SJSA1 (cell line): ENCODE measurements at regions not wholly inside any gene's neighbourhood (a gene's known extent, or its start where the extent isn't known, plus 50 kb on each side); places are given as distances from the start of the nearest gene placed in this dataset.

Experiments
- DNase-seq, 2 experiments: peaks; one replicate each; pipeline ENCODE4 v3.0.0-alpha.2; 2015 to 2020; ENCODE audit warnings: low spot score in 2 of 2, low read depth in 1 of 2
- H3K27ac ChIP-seq: fragments of 250-450 bp; sonication (Bioruptor Pico); 2 replicates; pipeline ENCODE4 v1.5.1; 2020; ENCODE audit warnings: mild to moderate bottlenecking, moderate library complexity
- H3K27me3 ChIP-seq: fragments of 250-450 bp; sonication (Bioruptor Pico); replicated peaks from 2 replicates; pipeline ENCODE4 v1.5.1; 2020; ENCODE audit warnings: mild to moderate bottlenecking, moderate library complexity
- H3K36me3 ChIP-seq: fragments of 250-450 bp; sonication (Bioruptor Pico); 2 replicates; pipeline ENCODE4 v1.5.1; 2020; ENCODE audit warnings: mild to moderate bottlenecking
- H3K4me1 ChIP-seq: fragments of 250-450 bp; sonication (Bioruptor Pico); replicated peaks from 2 replicates; pipeline ENCODE4 v1.6.1; 2021; ENCODE audit warnings: mild to moderate bottlenecking
- H3K4me3 ChIP-seq: fragments of 250-450 bp; sonication (Bioruptor Pico); 2 replicates; pipeline ENCODE4 v1.5.1; 2020; ENCODE audit warnings: mild to moderate bottlenecking
- H3K9me3 ChIP-seq: fragments of 250-450 bp; sonication (Bioruptor Pico); replicated peaks from 2 replicates; pipeline ENCODE4 v1.5.1; 2020; ENCODE audit warnings: mild to moderate bottlenecking

DNA sequence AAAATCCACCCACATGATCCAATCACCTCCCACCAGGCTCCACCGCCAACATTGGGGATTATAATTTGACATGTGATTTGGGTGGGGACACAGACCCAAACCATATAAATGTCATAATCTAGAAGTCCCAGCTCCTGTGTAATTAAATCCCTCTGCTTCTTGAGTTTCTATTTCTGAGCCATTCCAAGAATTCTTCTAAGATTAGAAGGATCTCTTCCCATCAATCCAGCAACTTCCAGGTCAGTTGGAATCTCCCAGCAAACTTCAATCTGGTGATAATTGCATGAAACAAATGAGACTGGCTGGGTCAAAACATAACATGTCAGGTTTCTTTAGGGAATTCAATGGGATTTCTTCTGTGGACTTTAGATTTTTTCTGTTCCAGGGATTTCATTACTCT, 127.8 kb upstream of the CDH5 start:
- DNase-seq, result no peak
- H3K27me3 ChIP-seq, result no peaks in the 10 kb centered on the region
- no peaks in the 10 kb centered on the region for H3K4me1 ChIP-seq
- peaks cover 6% of the 10 kb centered on the region; the same call in 1 of the 2 replicates for H3K9me3 ChIP-seq
- H3K36me3 ChIP-seq, result no peaks in the 10 kb centered on the region
- H3K4me3 ChIP-seq, result no peak overlapping the region
- no peak overlapping the region for H3K27ac ChIP-seq

DNA sequence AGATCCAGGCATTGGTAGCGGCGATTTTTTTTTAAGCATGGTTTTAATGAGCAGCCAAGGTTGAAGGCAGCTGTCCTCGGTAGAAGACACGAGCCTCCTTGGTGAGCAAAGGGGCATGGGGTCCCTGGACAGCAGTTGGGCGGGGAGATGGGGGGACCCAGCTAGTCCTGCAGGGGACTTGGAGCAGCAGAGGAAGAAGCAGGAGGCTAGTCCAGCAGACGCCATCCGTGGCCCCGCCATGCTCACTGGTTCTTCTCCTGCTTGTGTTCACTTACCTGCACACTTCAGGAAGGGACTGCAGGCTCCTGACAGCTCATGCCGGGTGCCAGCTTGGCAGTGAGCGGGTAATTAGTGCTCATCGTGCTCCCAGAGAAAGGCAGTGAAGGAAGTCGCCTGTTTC, 130.2 kb upstream of the CDH5 start:
- H3K4me3 ChIP-seq, result no peak overlapping the region
- no peaks in the 10 kb centered on the region for H3K27me3 ChIP-seq
- H3K9me3 ChIP-seq, result peaks cover 6% of the 10 kb centered on the region; the same call in 1 of the 2 replicates
- no peak overlapping the region for H3K27ac ChIP-seq
- no peaks in the 10 kb centered on the region for H3K36me3 ChIP-seq
- no peaks in the 10 kb centered on the region for H3K4me1 ChIP-seq
- DNase-seq, result no peak

DNA sequence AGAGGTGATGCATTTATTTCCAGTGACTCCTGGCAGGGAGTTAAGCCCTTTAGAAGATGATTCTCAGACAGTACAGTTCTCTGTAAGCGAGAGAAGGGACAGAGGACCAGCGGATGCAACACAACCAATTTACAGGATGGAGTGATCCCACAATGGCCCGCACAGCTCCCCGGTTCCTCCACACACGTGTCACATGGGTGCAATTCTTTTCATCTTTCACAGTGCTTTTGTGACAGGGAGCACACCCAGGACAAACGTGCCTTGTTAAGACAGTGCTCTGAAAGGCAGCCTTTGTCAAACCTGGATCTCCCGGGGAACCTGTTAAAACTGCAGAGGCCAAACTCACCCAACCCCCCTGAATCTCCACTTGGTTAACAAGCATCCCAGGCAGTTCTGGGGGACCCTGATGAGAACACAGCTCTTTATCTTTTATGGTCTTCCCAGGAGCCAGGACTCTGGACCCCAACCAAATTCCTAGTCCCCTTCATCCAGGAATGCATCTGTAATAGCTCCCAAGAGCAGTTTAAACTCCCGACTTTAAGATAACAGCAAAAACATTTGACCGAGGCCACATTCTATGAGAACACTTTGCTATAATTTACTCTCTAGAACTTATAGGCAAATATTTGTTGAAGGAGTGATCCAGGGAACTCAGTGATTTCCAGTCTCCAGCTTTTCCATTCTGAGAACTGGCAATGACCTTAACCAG, 134.9 kb upstream of the CDH5 start:
- H3K27ac ChIP-seq, result no peak overlapping the region
- H3K27me3 ChIP-seq, result no peaks in the 10 kb centered on the region
- no peak for DNase-seq
- no peaks in the 10 kb centered on the region for H3K9me3 ChIP-seq
- H3K4me1 ChIP-seq, result peaks cover 7% of the 10 kb centered on the region
- no peak overlapping the region for H3K4me3 ChIP-seq
- H3K36me3 ChIP-seq, result no peaks in the 10 kb centered on the region

DNA sequence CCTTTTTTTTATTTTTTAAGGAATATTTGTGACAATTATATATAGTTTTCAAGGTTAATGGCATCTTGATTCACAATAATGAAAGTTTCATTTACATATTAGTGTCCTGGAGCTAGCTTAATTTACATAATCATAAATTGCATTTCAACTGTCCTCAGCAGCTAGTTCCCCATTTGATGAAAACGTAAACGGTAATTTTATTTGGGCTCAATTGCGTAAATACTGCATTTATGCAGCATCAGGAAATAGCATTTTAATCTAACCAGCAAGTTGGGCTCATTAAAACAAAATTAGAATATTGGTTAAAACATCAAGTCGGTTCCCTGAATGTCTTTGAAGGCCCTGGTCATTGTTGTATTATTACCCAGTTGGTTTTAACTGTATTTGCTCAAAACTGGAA, 136.8 kb upstream of the CDH5 start:
- no peak for DNase-seq
- Histone ChIP-seq H3K27ac (no peak overlapping the region), H3K4me1 (peaks cover 7% of the 10 kb centered on the region), H3K27me3 (no peaks in the 10 kb centered on the region), H3K4me3 (no peak overlapping the region), H3K9me3 (no peaks in the 10 kb centered on the region), H3K36me3 (no peaks in the 10 kb centered on the region)

DNA sequence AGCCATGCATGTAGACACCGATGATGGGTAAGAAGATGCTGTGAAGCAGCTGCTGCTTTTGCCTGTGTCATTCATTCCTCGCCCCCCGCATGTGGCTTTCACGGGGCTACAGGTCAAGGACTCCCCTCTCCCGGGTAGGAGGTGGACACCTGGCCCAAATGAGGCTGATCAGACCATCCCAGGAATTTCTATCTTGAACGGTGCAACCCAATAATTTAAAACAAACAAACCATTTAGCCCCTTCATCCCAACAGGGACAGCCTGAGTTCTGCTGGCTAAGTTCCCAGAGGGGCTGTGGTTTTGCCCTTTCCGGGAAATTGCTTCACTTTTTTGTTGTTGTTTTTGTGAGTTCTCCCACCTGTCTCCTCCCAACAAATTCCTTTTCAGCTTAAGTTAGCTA, 137.7 kb upstream of the CDH5 start:
- Histone ChIP-seq H3K4me3 (no peak overlapping the region), H3K9me3 (no peaks in the 10 kb centered on the region), H3K27me3 (no peaks in the 10 kb centered on the region), H3K36me3 (no peaks in the 10 kb centered on the region), H3K27ac (no peak overlapping the region), H3K4me1 (peaks cover 7% of the 10 kb centered on the region)
- no peak for DNase-seq

DNA sequence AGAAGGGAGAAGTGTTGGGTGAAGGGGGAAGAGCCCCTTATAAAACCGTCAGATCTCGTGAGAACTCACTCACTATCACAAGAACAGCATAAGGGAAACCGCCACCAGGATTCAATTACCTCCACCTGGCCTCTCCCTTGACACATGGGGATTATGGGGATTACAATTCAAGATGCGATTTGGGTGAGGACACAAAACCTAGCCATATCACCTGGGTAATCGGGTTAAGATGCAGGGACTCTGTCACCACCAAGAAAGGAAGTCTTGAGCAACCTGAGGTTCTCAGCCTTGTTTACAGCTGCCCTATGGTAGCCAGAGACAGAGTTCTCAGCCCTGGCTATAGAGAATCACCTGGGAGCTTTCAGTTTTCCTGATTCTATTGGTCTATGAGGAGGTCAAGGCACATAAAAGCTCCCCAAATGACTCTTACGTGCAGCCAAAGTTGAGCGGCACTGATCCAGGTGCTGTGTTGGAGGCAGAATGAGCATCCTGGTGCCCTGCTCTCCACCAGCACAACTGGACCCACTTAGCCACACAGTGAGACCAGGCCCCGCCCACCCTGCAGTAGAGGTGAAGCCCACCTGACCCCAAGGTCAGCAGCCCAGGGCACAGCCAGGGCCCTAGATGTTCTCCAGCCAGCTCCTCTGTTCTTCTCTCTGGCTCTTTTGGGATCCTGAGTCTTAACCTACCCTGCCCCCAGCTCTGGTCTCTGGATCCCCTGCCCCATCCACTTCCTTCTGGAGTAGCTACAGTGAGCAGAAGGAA, 138.5 kb upstream of the CDH5 start:
- Histone ChIP-seq H3K27ac (no peak overlapping the region), H3K4me1 (peaks cover 7% of the 10 kb centered on the region), H3K36me3 (no peaks in the 10 kb centered on the region), H3K9me3 (no peaks in the 10 kb centered on the region), H3K4me3 (no peak overlapping the region), H3K27me3 (no peaks in the 10 kb centered on the region)
- no peak for DNase-seq

DNA sequence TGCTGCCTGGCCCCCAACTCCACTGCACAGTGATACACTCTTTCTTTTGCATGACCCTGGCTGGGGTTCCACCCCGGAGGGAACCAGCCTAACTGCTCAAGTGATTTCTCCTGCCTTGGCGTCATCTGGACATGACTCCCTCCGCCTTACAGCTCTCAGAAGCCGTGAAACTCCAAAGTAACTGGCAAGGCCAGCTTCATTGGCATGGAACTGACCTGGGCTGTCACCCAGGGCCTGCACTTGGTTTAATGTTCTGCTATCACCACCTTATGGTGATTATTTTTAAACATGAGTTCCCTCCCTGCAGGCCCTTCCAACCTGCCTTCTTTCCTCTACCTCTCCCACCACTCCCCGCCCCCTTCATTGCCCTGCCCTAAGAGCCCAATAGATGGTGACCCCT, 139.7 kb upstream of the CDH5 start:
- Histone ChIP-seq H3K27me3 (no peaks in the 10 kb centered on the region), H3K27ac (no peak overlapping the region), H3K4me1 (peaks cover 7% of the 10 kb centered on the region), H3K4me3 (no peak overlapping the region), H3K9me3 (no peaks in the 10 kb centered on the region), H3K36me3 (no peaks in the 10 kb centered on the region)
- no peak for DNase-seq

DNA sequence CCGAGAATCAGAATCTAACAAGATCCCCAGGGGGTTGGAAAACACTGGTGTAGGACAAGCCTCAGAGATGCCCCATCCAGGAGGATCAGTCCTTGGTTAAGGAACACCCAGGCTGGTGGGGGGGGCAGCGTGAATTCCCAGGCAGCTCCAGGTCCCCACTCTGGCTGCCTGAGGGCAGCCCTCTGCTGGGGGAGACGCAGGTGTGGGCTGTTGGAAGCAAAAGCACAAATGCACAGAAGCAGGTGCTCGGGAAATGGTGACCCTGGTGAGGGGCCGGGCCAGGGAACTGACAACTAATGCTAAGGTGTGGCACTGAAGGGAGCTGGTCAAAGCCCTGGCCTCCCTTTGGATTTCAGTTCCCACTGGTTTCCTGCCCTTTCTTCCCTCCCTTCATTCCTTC, 140.8 kb upstream of the CDH5 start:
- H3K4me3 ChIP-seq, result no peak overlapping the region

DNA sequence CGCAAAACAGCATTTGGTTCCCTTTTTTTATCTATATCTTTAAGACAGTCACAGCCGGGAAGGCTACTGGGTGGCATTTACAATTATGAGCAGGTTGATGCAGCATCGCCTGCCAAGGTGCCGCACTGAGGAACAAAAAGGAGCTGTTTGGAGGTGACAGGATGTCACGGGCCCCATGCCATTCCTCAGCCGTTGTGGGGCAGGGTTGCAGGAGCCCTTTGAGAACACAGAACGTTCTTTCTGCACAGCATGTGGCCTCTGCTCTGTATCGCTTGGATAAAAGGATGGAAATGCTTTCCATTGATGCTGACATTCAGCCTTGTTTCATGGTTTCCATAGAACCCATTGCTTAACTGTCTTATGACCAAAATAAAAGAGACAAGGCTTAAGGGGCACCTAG, 141.9 kb upstream of the CDH5 start:
- no peak overlapping the region for H3K27ac ChIP-seq

More for the DNA sequence above, 140.8 kb upstream of the CDH5 start:
- no peaks in the 10 kb centered on the region for H3K36me3 ChIP-seq
- DNase-seq, result no peak
- no peaks in the 10 kb centered on the region for H3K27me3 ChIP-seq
- no peak overlapping the region for H3K27ac ChIP-seq
- H3K9me3 ChIP-seq, result no peaks in the 10 kb centered on the region
- peaks cover 7% of the 10 kb centered on the region for H3K4me1 ChIP-seq

DNA sequence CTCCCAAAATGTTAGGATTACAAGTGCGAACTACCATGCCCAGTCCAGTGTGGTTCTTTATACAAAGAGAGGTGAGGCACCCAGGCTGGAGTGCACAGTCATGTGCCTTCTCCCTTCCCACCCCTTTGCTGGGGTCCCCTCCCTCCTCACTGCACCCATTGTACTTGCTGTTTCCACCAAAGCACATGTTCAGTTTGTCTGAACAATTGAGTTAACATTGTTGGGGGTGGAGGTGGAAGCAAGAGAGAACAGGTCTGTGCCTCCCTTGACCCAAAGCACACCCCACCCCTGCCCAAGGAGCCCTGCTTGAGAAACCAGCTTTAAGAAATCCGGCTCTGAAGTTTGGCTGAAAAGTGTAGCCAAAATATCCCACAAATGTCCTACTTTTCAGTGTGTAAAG, 142.3 kb upstream of the CDH5 start:
- Histone ChIP-seq H3K9me3 (no peaks in the 10 kb centered on the region), H3K4me1 (peaks cover 6% of the 10 kb centered on the region), H3K36me3 (no peaks in the 10 kb centered on the region), H3K27ac (no peak overlapping the region), H3K27me3 (no peaks in the 10 kb centered on the region), H3K4me3 (no peak overlapping the region)
- DNase-seq, result no peak

More for the DNA sequence above, 141.9 kb upstream of the CDH5 start:
- no peaks in the 10 kb centered on the region for H3K36me3 ChIP-seq
- peaks cover 7% of the 10 kb centered on the region for H3K4me1 ChIP-seq
- H3K4me3 ChIP-seq, result no peak overlapping the region
- H3K27me3 ChIP-seq, result no peaks in the 10 kb centered on the region
- H3K9me3 ChIP-seq, result no peaks in the 10 kb centered on the region
- DNase-seq, result no peak

DNA sequence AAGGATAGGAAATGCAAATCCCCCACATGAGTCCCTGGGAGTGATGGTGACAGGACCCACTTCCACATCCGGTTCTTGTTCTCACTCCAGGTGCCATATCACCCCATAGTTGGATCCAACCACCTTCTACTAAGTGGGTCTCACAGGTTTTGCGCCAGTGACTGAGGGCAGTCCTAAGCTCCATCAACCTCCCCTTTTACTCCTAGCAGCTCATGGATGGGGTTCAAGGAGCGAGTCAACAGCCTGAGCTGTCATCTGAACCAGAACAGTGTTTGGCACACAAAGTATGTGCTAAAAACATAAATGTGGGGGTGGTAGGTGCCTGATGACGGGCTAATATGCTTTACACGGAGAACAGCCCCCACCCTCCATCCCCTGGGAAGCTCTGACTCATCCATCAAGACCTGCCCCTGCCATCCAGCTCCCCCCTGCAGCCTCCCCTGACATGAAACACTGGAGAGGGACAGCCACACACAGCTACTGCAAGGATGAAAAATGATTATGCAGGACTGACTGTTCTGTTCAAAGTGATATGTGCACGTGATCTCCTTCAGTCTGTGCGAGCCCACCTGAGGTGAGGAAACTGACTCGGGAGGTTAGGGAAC, 143.2 kb upstream of the CDH5 start:
- Histone ChIP-seq H3K27me3 (no peaks in the 10 kb centered on the region), H3K27ac (no peak overlapping the region), H3K9me3 (no peaks in the 10 kb centered on the region), H3K4me3 (no peak overlapping the region), H3K4me1 (no peaks in the 10 kb centered on the region; the same call in 1 of the 2 replicates), H3K36me3 (no peaks in the 10 kb centered on the region)
- DNase-seq, result no peak

DNA sequence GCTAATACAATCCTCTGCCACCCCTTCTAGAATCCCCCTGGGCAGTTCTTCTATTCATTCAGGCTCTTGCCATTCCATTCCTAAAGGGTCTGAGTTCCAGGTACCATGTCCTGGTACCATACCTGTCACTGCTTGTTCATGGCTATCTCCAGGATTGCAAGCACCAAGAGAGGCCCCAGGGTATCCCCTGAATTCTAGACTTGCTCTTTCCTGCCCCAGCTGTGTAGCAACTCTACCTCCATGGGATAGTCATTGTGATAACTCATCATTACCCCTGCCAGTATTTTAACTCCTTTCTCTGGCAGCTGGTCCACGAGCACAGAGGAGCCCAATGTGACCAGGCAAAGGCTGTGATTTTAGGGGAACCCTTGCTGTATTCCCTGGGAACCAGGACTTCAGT, 143.7 kb upstream of the CDH5 start:
- no peak for DNase-seq
- Histone ChIP-seq H3K9me3 (no peaks in the 10 kb centered on the region), H3K36me3 (no peaks in the 10 kb centered on the region), H3K27me3 (no peaks in the 10 kb centered on the region), H3K4me3 (no peak overlapping the region), H3K27ac (no peak overlapping the region), H3K4me1 (no peaks in the 10 kb centered on the region; the same call in 1 of the 2 replicates)

DNA sequence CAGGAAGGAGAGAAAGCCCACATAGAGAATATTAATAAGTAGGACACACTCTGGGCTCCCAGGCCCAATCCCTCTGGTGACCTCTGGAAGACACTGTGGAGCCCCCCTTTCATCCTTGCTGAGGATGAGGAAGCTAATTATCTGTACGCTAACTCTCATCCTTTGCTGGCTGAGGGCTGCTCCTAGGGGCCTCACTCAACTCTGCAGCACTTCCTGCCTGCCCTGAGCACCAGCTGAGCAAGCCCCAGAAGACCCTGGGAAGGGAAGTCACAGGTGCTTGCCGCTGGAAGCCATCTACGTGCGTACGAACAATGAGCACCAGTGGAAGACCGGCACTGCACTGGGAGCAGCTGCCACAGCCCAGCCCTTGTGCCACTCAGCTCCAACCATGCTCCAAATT, 145.8 kb upstream of the CDH5 start:
- no peak for DNase-seq
- Histone ChIP-seq H3K9me3 (no peaks in the 10 kb centered on the region), H3K4me1 (no peaks in the 10 kb centered on the region; the same call in 1 of the 2 replicates), H3K27ac (no peak overlapping the region), H3K36me3 (no peaks in the 10 kb centered on the region), H3K27me3 (no peaks in the 10 kb centered on the region), H3K4me3 (no peak overlapping the region)

DNA sequence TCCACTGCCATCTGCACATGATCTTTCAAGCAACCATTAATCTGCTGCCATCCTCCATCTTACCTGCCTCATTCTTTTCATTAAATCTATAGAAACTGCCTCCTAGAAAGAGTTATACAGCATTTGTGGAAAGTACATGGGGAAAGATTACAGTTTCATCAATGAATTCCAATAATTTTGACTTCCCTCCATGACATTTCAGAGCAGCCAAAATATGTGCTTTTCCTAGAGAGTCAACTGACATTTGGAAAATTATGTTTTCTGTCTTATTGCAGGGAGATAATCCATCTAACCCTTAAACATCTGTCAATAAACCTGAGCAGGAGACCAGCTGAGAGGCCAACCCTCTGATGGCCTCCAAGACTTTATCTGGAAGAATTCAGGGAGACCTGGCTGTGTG, 147.0 kb upstream of the CDH5 start:
- H3K4me3 ChIP-seq, result no peak overlapping the region
- no peaks in the 10 kb centered on the region; the same call in 1 of the 2 replicates for H3K4me1 ChIP-seq
- H3K27me3 ChIP-seq, result no peaks in the 10 kb centered on the region
- H3K9me3 ChIP-seq, result no peaks in the 10 kb centered on the region
- no peak for DNase-seq
- H3K27ac ChIP-seq, result no peak overlapping the region
- no peaks in the 10 kb centered on the region for H3K36me3 ChIP-seq
